ENCODE measurements at regions not wholly inside any gene's neighbourhood (a gene's known extent, or its start where the extent isn't known, plus 50 kb on each side); places are given as distances from the start of the nearest gene placed in this dataset.

GRCh38 chr9:87063871-87064270, 116.6 kb upstream of the GAS1 start:
- H3K4ac ChIP-seq (ENCODE audit: low read length), result no peak overlapping the region
- no peaks in the 10 kb centered on the region for H3K36me3 ChIP-seq (replicated peaks in 1 of 2; ENCODE audit: control insufficient read depth in 2 of 2, insufficient read depth in 2 of 2, low read length in 2 of 2)
- H3K79me1 ChIP-seq (ENCODE audit: low read depth, low read length), result no peaks in the 10 kb centered on the region
- H2BK120ac ChIP-seq (ENCODE audit: low read depth, low read length), result no peak overlapping the region
- no peak overlapping the region for H2AFZ ChIP-seq (ENCODE audit: low read length)
- no peak overlapping the region for H4K8ac ChIP-seq (ENCODE audit: low read depth, low read length)
- H3K9ac ChIP-seq (ENCODE audit: low read depth, low read length, poor library complexity), result no peak overlapping the region
- no peak overlapping the region for H3K18ac ChIP-seq (ENCODE audit: low read length)
- no peak overlapping the region for H3K27ac ChIP-seq (replicated peaks; ENCODE audit: low read length)
- no peak overlapping the region for H2BK12ac ChIP-seq (ENCODE audit: low read length)
- H2AK5ac ChIP-seq (ENCODE audit: low read depth, low read length), result no peak overlapping the region
- no peak overlapping the region for H4K91ac ChIP-seq (ENCODE audit: low read depth, low read length, poor library complexity)
- no peak overlapping the region for H2BK15ac ChIP-seq (ENCODE audit: low read length)
- no peak overlapping the region for H3K14ac ChIP-seq (ENCODE audit: low read length)
- H3K4me1 ChIP-seq (ENCODE audit: control insufficient read depth in 2 of 2, insufficient read depth in 1 of 2, low read depth in 1 of 2, low read length in 2 of 2), result no peaks in the 10 kb centered on the region
- no peak overlapping the region for H2BK5ac ChIP-seq (ENCODE audit: low read length)
- no peak overlapping the region for H3K4me2 ChIP-seq (ENCODE audit: insufficient read depth, low read length, poor library complexity, severe bottlenecking)
- no peaks in the 10 kb centered on the region for H3K9me3 ChIP-seq (replicated peaks in 1 of 2; ENCODE audit: control insufficient read depth in 2 of 2, insufficient read depth in 1 of 2, low read depth in 1 of 2, low read length in 2 of 2)
- DNase-seq (ENCODE audit: low spot score), result no peak
- WGBS, 2 donors (ENCODE audit: extremely low coverage in 2 of 2, insufficient read length in 2 of 2, insufficient replicate concordance in 1 of 2), result no CpG with 5 or more reads among the region's 1 CpG
- H3K23ac ChIP-seq (ENCODE audit: low read depth, low read length, poor library complexity), result no peak overlapping the region
- no peaks in the 10 kb centered on the region for H3K27me3 ChIP-seq (ENCODE audit: control insufficient read depth in 3 of 3, insufficient read depth in 3 of 3, low read depth in 1 of 3, low read length in 3 of 3)
- H3K4me3 ChIP-seq (ENCODE audit: low read length in 2 of 2), result no peak overlapping the region

- no peak overlapping the region for H3K23ac ChIP-seq (ENCODE audit: low read depth, low read length, poor library complexity)
- no peak for DNase-seq (ENCODE audit: low spot score)
- H3K4me1 ChIP-seq (ENCODE audit: control insufficient read depth in 2 of 2, insufficient read depth in 1 of 2, low read depth in 1 of 2, low read length in 2 of 2), result no peaks in the 10 kb centered on the region
- no peaks in the 10 kb centered on the region for H3K27me3 ChIP-seq (ENCODE audit: control insufficient read depth in 3 of 3, insufficient read depth in 3 of 3, low read depth in 1 of 3, low read length in 3 of 3)
- no peaks in the 10 kb centered on the region for H3K36me3 ChIP-seq (replicated peaks in 1 of 2; ENCODE audit: control insufficient read depth in 2 of 2, insufficient read depth in 2 of 2, low read length in 2 of 2)
- no peak overlapping the region for H2AK5ac ChIP-seq (ENCODE audit: low read depth, low read length)
- no peak overlapping the region for H4K8ac ChIP-seq (ENCODE audit: low read depth, low read length)
- H3K4me2 ChIP-seq (ENCODE audit: insufficient read depth, low read length, poor library complexity, severe bottlenecking), result no peak overlapping the region
- no peak overlapping the region for H3K4me3 ChIP-seq (ENCODE audit: low read length in 2 of 2)
- no peak overlapping the region for H3K14ac ChIP-seq (ENCODE audit: low read length)
- H3K27ac ChIP-seq (replicated peaks; ENCODE audit: low read length), result no peak overlapping the region
- H3K9ac ChIP-seq (ENCODE audit: low read depth, low read length, poor library complexity), result no peak overlapping the region
- no peak overlapping the region for H2BK12ac ChIP-seq (ENCODE audit: low read length)
- no peaks in the 10 kb centered on the region for H3K79me1 ChIP-seq (ENCODE audit: low read depth, low read length)
- no peak overlapping the region for H2AFZ ChIP-seq (ENCODE audit: low read length)
- H3K9me3 ChIP-seq (replicated peaks in 1 of 2; ENCODE audit: control insufficient read depth in 2 of 2, insufficient read depth in 1 of 2, low read depth in 1 of 2, low read length in 2 of 2), result no peaks in the 10 kb centered on the region
- H3K18ac ChIP-seq (ENCODE audit: low read length), result no peak overlapping the region
- no peak overlapping the region for H2BK120ac ChIP-seq (ENCODE audit: low read depth, low read length)
- no peak overlapping the region for H2BK15ac ChIP-seq (ENCODE audit: low read length)
- no peak overlapping the region for H4K91ac ChIP-seq (ENCODE audit: low read depth, low read length, poor library complexity)
- no peak overlapping the region for H2BK5ac ChIP-seq (ENCODE audit: low read length)
- no CpG with 5 or more reads among the region's 4 CpGs for WGBS, 2 donors (ENCODE audit: extremely low coverage in 2 of 2, insufficient read length in 2 of 2, insufficient replicate concordance in 1 of 2)
- no peak overlapping the region for H3K4ac ChIP-seq (ENCODE audit: low read length)
These were observed 117.0 kb upstream of the GAS1 start for GRCh38 chr9:87064311-87064710.

GRCh38 chr9:87065981-87066380, 118.7 kb upstream of the GAS1 start:
- Histone ChIP-seq H2BK15ac (ENCODE audit: low read length) (no peak overlapping the region), H4K91ac (ENCODE audit: low read depth, low read length, poor library complexity) (no peak overlapping the region), H3K4me1 (ENCODE audit: control insufficient read depth in 2 of 2, insufficient read depth in 1 of 2, low read depth in 1 of 2, low read length in 2 of 2) (no peaks in the 10 kb centered on the region), H3K9me3 (replicated peaks in 1 of 2; ENCODE audit: control insufficient read depth in 2 of 2, insufficient read depth in 1 of 2, low read depth in 1 of 2, low read length in 2 of 2) (no peaks in the 10 kb centered on the region), H3K4ac (ENCODE audit: low read length) (no peak overlapping the region), H2AK5ac (ENCODE audit: low read depth, low read length) (no peak overlapping the region), H3K18ac (ENCODE audit: low read length) (no peak overlapping the region), H3K9ac (ENCODE audit: low read depth, low read length, poor library complexity) (no peak overlapping the region), H2BK5ac (ENCODE audit: low read length) (no peak overlapping the region), H3K14ac (ENCODE audit: low read length) (no peak overlapping the region), H2BK12ac (ENCODE audit: low read length) (no peak overlapping the region), H3K36me3 (replicated peaks in 1 of 2; ENCODE audit: control insufficient read depth in 2 of 2, insufficient read depth in 2 of 2, low read length in 2 of 2) (no peaks in the 10 kb centered on the region), H3K27ac (replicated peaks; ENCODE audit: low read length) (no peak overlapping the region), H3K4me2 (ENCODE audit: insufficient read depth, low read length, poor library complexity, severe bottlenecking) (no peak overlapping the region), H3K27me3 (ENCODE audit: control insufficient read depth in 3 of 3, insufficient read depth in 3 of 3, low read depth in 1 of 3, low read length in 3 of 3) (no peaks in the 10 kb centered on the region), H4K8ac (ENCODE audit: low read depth, low read length) (no peak overlapping the region), H3K4me3 (ENCODE audit: low read length in 2 of 2) (no peak overlapping the region), H3K79me1 (ENCODE audit: low read depth, low read length) (no peaks in the 10 kb centered on the region), H2BK120ac (ENCODE audit: low read depth, low read length) (no peak overlapping the region), H3K23ac (ENCODE audit: low read depth, low read length, poor library complexity) (no peak overlapping the region), H2AFZ (ENCODE audit: low read length) (no peak overlapping the region)
- no CpG with 5 or more reads among the region's 4 CpGs for WGBS, 2 donors (ENCODE audit: extremely low coverage in 2 of 2, insufficient read length in 2 of 2, insufficient replicate concordance in 1 of 2)
- DNase-seq (ENCODE audit: low spot score), result no peak

- DNase-seq (ENCODE audit: low spot score), result no peak
These were observed 120.1 kb upstream of the GAS1 start for GRCh38 chr9:87067426-87067825.

More at GRCh38 chr9:87067426-87067825, 120.1 kb upstream of the GAS1 start:
- H4K91ac ChIP-seq (ENCODE audit: low read depth, low read length, poor library complexity), result no peak overlapping the region
- no peaks in the 10 kb centered on the region for H3K4me1 ChIP-seq (ENCODE audit: control insufficient read depth in 2 of 2, insufficient read depth in 1 of 2, low read depth in 1 of 2, low read length in 2 of 2)
- H4K8ac ChIP-seq (ENCODE audit: low read depth, low read length), result no peak overlapping the region
- H3K18ac ChIP-seq (ENCODE audit: low read length), result no peak overlapping the region
- H3K4me2 ChIP-seq (ENCODE audit: insufficient read depth, low read length, poor library complexity, severe bottlenecking), result no peak overlapping the region
- no peak overlapping the region for H2BK120ac ChIP-seq (ENCODE audit: low read depth, low read length)
- H3K23ac ChIP-seq (ENCODE audit: low read depth, low read length, poor library complexity), result no peak overlapping the region
- no peak overlapping the region for H2BK12ac ChIP-seq (ENCODE audit: low read length)
- H2BK15ac ChIP-seq (ENCODE audit: low read length), result no peak overlapping the region
- H3K36me3 ChIP-seq (replicated peaks in 1 of 2; ENCODE audit: control insufficient read depth in 2 of 2, insufficient read depth in 2 of 2, low read length in 2 of 2), result no peaks in the 10 kb centered on the region
- no peak overlapping the region for H2AK5ac ChIP-seq (ENCODE audit: low read depth, low read length)
- H3K9ac ChIP-seq (ENCODE audit: low read depth, low read length, poor library complexity), result no peak overlapping the region
- H3K9me3 ChIP-seq (replicated peaks in 1 of 2; ENCODE audit: control insufficient read depth in 2 of 2, insufficient read depth in 1 of 2, low read depth in 1 of 2, low read length in 2 of 2), result no peaks in the 10 kb centered on the region
- no CpG with 5 or more reads among the region's 1 CpG for WGBS, 2 donors (ENCODE audit: extremely low coverage in 2 of 2, insufficient read length in 2 of 2, insufficient replicate concordance in 1 of 2)
- no peak overlapping the region for H3K4me3 ChIP-seq (ENCODE audit: low read length in 2 of 2)
- H2BK5ac ChIP-seq (ENCODE audit: low read length), result no peak overlapping the region
- H3K79me1 ChIP-seq (ENCODE audit: low read depth, low read length), result no peaks in the 10 kb centered on the region
- H3K4ac ChIP-seq (ENCODE audit: low read length), result no peak overlapping the region
- H2AFZ ChIP-seq (ENCODE audit: low read length), result no peak overlapping the region
- H3K27ac ChIP-seq (replicated peaks; ENCODE audit: low read length), result no peak overlapping the region
- H3K14ac ChIP-seq (ENCODE audit: low read length), result no peak overlapping the region
- no peaks in the 10 kb centered on the region for H3K27me3 ChIP-seq (ENCODE audit: control insufficient read depth in 3 of 3, insufficient read depth in 3 of 3, low read depth in 1 of 3, low read length in 3 of 3)

Measured in neuronal stem cell (in vitro differentiated cells).